Mesenchymal stem cell (in vitro differentiated cells and primary cell): ENCODE measurements at regions not wholly inside any gene's neighbourhood (a gene's known extent, or its start where the extent isn't known, plus 50 kb on each side); places are given as distances from the start of the nearest gene placed in this dataset.

Source experiments
- DNase-seq: peaks from one replicate; pipeline ENCODE4 v3.0.0-alpha.2; 2013
- H2AFZ ChIP-seq: one replicate; pipeline ENCODE4 v1.6.1; 2013; ENCODE audit warnings: low read depth, mild to moderate bottlenecking, control low read depth, inconsistent platforms, low read length, moderate library complexity
- H2AK5ac ChIP-seq: 2 replicates; pipeline ENCODE4 v1.6.1; 2013; ENCODE audit warnings: low read length, moderate library complexity, mild to moderate bottlenecking, inconsistent platforms; ENCODE audit not compliant: severe bottlenecking
- H2BK120ac ChIP-seq: one replicate; pipeline ENCODE4 v1.6.1; 2013; ENCODE audit warnings: low read depth, mild to moderate bottlenecking, inconsistent platforms, low read length, moderate library complexity
- H2BK12ac ChIP-seq, 2 experiments: one replicate each; pipeline ENCODE4 v1.6.1; 2013; ENCODE audit warnings: inconsistent platforms in 2 of 2, low read length in 2 of 2, mild to moderate bottlenecking in 2 of 2, moderate library complexity in 2 of 2, control low read depth in 1 of 2
- H2BK15ac ChIP-seq: one replicate; pipeline ENCODE4 v1.6.1; 2013; ENCODE audit warnings: mild to moderate bottlenecking, low read depth, inconsistent platforms; ENCODE audit not compliant: poor library complexity, severe bottlenecking
- H2BK5ac ChIP-seq: 2 replicates; pipeline ENCODE4 v1.6.1; 2013; ENCODE audit warnings: low read depth, mild to moderate bottlenecking, low read length, control low read depth, inconsistent platforms; ENCODE audit not compliant: poor library complexity, severe bottlenecking
- H3K14ac ChIP-seq, 2 experiments: one replicate each; pipeline ENCODE4 v1.6.1; 2013; ENCODE audit warnings: inconsistent platforms in 2 of 2, low read length in 2 of 2, control low read depth in 1 of 2, mild to moderate bottlenecking in 1 of 2, moderate library complexity in 1 of 2
- H3K18ac ChIP-seq, 2 experiments: one replicate each; pipeline ENCODE4 v1.6.1; 2013; ENCODE audit warnings: inconsistent platforms in 2 of 2, low read length in 2 of 2, control low read depth in 1 of 2, low read depth in 1 of 2, mild to moderate bottlenecking in 1 of 2
- H3K23ac ChIP-seq, 2 experiments: one replicate each; pipeline ENCODE4 v1.6.1; 2013; ENCODE audit warnings: inconsistent platforms in 2 of 2, low read length in 2 of 2, mild to moderate bottlenecking in 2 of 2, moderate library complexity in 2 of 2, control low read depth in 1 of 2
- H3K27ac ChIP-seq: 2 replicates; pipeline ENCODE4 v1.5.1; 2013; ENCODE audit warnings: mild to moderate bottlenecking, moderate library complexity, low read length, control low read depth, inconsistent platforms; ENCODE audit not compliant: poor library complexity, severe bottlenecking
- H3K27me3 ChIP-seq, 2 experiments: 2 replicates each; pipeline versions ENCODE4 v1.6.1 to v1.7.0; 2013; ENCODE audit warnings: low read length in 2 of 2, mild to moderate bottlenecking in 2 of 2, moderate library complexity in 2 of 2, control low read depth in 1 of 2, inconsistent platforms in 1 of 2; ENCODE audit not compliant: control insufficient read depth in 1 of 2, insufficient read depth in 1 of 2
- H3K36me3 ChIP-seq, 2 experiments: 2 replicates each; pipeline versions ENCODE4 v1.6.1 to v1.7.0; 2013; ENCODE audit warnings: low read length in 2 of 2, control low read depth in 1 of 2, inconsistent platforms in 1 of 2, low read depth in 1 of 2, mild to moderate bottlenecking in 1 of 2; ENCODE audit not compliant: insufficient read depth in 2 of 2, control insufficient read depth in 1 of 2
- H3K4ac ChIP-seq, 2 experiments: one replicate each; pipeline ENCODE4 v1.6.1; 2013; ENCODE audit warnings: inconsistent platforms in 2 of 2, low read length in 2 of 2, mild to moderate bottlenecking in 2 of 2, moderate library complexity in 2 of 2, control low read depth in 1 of 2, low read depth in 1 of 2
- H3K4me1 ChIP-seq: 2 replicates; pipeline ENCODE4 v1.6.1; 2013; ENCODE audit warnings: low read depth, low read length, control low read depth; ENCODE audit not compliant: control insufficient read depth, insufficient read depth
- H3K4me2 ChIP-seq: 2 replicates; pipeline ENCODE4 v1.6.1; 2013; ENCODE audit warnings: low read length, mild to moderate bottlenecking, inconsistent platforms; ENCODE audit not compliant: poor library complexity, severe bottlenecking
- H3K4me3 ChIP-seq, 2 experiments: 2 replicates each; pipeline versions ENCODE4 v1.5.1 to v1.7.0; 2013; ENCODE audit warnings: low read length in 2 of 2, mild to moderate bottlenecking in 2 of 2, control low read depth in 1 of 2, low read depth in 1 of 2; ENCODE audit not compliant: insufficient read depth in 1 of 2
- H3K79me1 ChIP-seq: replicated peaks from 2 replicates; pipeline ENCODE4 v1.6.1; 2013; ENCODE audit warnings: mild to moderate bottlenecking, control low read depth, low read length, inconsistent platforms; ENCODE audit not compliant: poor library complexity, severe bottlenecking
- H3K9ac ChIP-seq: 2 replicates; pipeline ENCODE4 v1.7.0; 2013; ENCODE audit warnings: mild to moderate bottlenecking, low read length, moderate library complexity
- H3K9me3 ChIP-seq: 2 replicates; pipeline ENCODE4 v1.7.0; 2013; ENCODE audit warnings: mild to moderate bottlenecking, low read length; ENCODE audit not compliant: control insufficient read depth
- H4K8ac ChIP-seq: one replicate; pipeline ENCODE4 v1.6.1; 2013; ENCODE audit warnings: inconsistent platforms, mild to moderate bottlenecking, low read length, moderate library complexity
- H4K91ac ChIP-seq: one replicate; pipeline ENCODE4 v1.6.1; 2013; ENCODE audit warnings: mild to moderate bottlenecking, low read length, inconsistent platforms
- WGBS: methylation state at CpG from one replicate; pipeline ENCODE4 v1.1.7; 2013; ENCODE audit warnings: mixed read lengths; 5-methylcytosine and 5-hydroxymethylcytosine counted together

GRCh38 chr21:16345757-16346156, 616.0 kb downstream of the USP25 start:
- H2AK5ac ChIP-seq, result no peak overlapping the region
- H2BK120ac ChIP-seq, result no peak overlapping the region
- H2BK12ac ChIP-seq, result no peak overlapping the region

DNA sequence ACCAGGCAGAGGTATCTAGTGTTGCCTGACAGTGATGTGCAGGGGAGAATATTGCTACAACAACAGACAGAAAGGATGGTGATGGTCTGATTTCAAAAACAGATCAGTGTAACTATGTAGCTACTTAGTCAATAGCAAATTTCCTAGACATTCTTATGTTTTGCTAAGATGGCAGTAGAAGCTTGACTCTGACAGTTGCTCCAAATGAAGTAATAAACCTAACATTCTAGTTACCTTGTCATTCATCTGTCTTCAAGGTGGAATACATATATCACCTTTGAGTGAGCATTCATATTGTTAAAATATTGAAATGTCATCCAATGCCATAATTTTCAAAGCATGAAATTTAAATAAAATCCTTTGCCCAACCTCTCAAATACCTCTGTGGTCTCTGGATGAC, 617.4 kb downstream of the USP25 start:
- Histone ChIP-seq H3K79me1 (peaks cover 15% of the 10 kb centered on the region), H3K36me3 (no peaks in the 10 kb centered on the region), H3K23ac (no peak overlapping the region), H3K4ac (no peak overlapping the region), H2BK5ac (no peak overlapping the region), H2BK12ac (no peak overlapping the region), H3K14ac (no peak overlapping the region), H3K27ac (no peak overlapping the region), H3K4me1 (no peaks in the 10 kb centered on the region), H3K4me2 (no peak overlapping the region), H2AK5ac (no peak overlapping the region), H3K9ac (no peak overlapping the region), H3K18ac (no peak overlapping the region), H2AFZ (no peak overlapping the region), H4K91ac (no peak overlapping the region), H4K8ac (no peak overlapping the region), H2BK120ac (no peak overlapping the region), H2BK15ac (no peak overlapping the region), H3K9me3 (no peaks in the 10 kb centered on the region), H3K4me3 (no peak overlapping the region), H3K27me3 (no peaks in the 10 kb centered on the region)
- no peak for DNase-seq

More at GRCh38 chr21:16345757-16346156, 616.0 kb downstream of the USP25 start:
- Histone ChIP-seq H3K14ac (no peak overlapping the region), H3K79me1 (peaks cover 11% of the 10 kb centered on the region), H3K27me3 (no peaks in the 10 kb centered on the region), H3K9ac (no peak overlapping the region), H3K4ac (no peak overlapping the region), H2BK15ac (no peak overlapping the region), H4K91ac (no peak overlapping the region), H2AFZ (no peak overlapping the region), H3K4me3 (no peak overlapping the region), H3K36me3 (no peaks in the 10 kb centered on the region), H4K8ac (no peak overlapping the region), H3K23ac (no peak overlapping the region), H3K9me3 (no peaks in the 10 kb centered on the region), H3K27ac (no peak overlapping the region), H3K4me1 (no peaks in the 10 kb centered on the region), H2BK5ac (no peak overlapping the region), H3K18ac (no peak overlapping the region), H3K4me2 (no peak overlapping the region)
- DNase-seq, result no peak
- no CpG with 5 or more reads among the region's 1 CpG for WGBS

- no peak overlapping the region for H2BK120ac ChIP-seq
- no peak overlapping the region for H3K27ac ChIP-seq
- 67% methylated on average over 6 of the region's 6 CpGs for WGBS
- no peak overlapping the region for H2AFZ ChIP-seq
- no peak overlapping the region for H4K91ac ChIP-seq
- H3K4ac ChIP-seq, result no peak overlapping the region
- H3K4me1 ChIP-seq, result no peaks in the 10 kb centered on the region
- no peak for DNase-seq
- H3K18ac ChIP-seq, result no peak overlapping the region
- H3K4me2 ChIP-seq, result no peak overlapping the region
- no peaks in the 10 kb centered on the region for H3K9me3 ChIP-seq
- H3K36me3 ChIP-seq, result no peaks in the 10 kb centered on the region
- H3K9ac ChIP-seq, result no peak overlapping the region
- no peak overlapping the region for H2AK5ac ChIP-seq
- H3K27me3 ChIP-seq, result no peaks in the 10 kb centered on the region
- no peak overlapping the region for H2BK12ac ChIP-seq
- H3K14ac ChIP-seq, result no peak overlapping the region
- H3K23ac ChIP-seq, result no peak overlapping the region
- H4K8ac ChIP-seq, result no peak overlapping the region
- H3K79me1 ChIP-seq, result peaks cover 17% of the 10 kb centered on the region
- no peak overlapping the region for H2BK15ac ChIP-seq
- no peak overlapping the region for H3K4me3 ChIP-seq
- H2BK5ac ChIP-seq, result no peak overlapping the region
These were observed 624.0 kb downstream of the USP25 start for GRCh38 chr21:16353764-16354163.

DNA sequence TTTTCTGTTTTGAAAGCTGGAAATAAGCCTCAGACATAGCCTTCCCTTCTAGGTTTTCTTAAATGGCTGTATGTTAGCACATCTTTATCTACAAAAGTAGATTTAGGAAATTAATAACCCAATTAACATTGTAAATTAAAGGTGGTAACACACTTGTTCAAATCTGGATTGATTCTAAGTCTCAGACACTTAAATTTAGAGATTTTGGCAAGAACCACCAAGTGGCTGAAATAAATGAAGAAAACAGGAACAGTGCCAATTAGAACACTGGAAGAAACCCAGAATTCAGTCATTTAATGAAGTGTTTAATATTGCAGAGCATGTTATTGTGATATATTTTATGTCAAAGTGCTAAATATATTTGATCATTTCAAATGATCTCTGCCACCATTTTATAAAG, 628.2 kb downstream of the USP25 start:
- Histone ChIP-seq H3K4me1 (no peaks in the 10 kb centered on the region), H3K9me3 (peaks cover 9% of the 10 kb centered on the region), H3K36me3 (no peaks in the 10 kb centered on the region), H3K18ac (no peak overlapping the region), H3K4me2 (no peak overlapping the region), H3K23ac (no peak overlapping the region), H3K14ac (no peak overlapping the region), H2BK120ac (no peak overlapping the region), H3K27me3 (no peaks in the 10 kb centered on the region), H4K8ac (no peak overlapping the region), H4K91ac (no peak overlapping the region), H2AK5ac (no peak overlapping the region), H2BK12ac (no peak overlapping the region), H2AFZ (no peak overlapping the region), H3K9ac (no peak overlapping the region), H3K27ac (no peak overlapping the region), H2BK5ac (no peak overlapping the region), H3K4ac (no peak overlapping the region), H3K79me1 (peaks cover 8% of the 10 kb centered on the region), H3K4me3 (no peak overlapping the region), H2BK15ac (no peak overlapping the region)
- DNase-seq, result no peak
